Vagina (tissue), 2 donors: ENCODE measurements at regions not wholly inside any gene's neighbourhood (a gene's known extent, or its start where the extent isn't known, plus 50 kb on each side); places are given as distances from the start of the nearest gene placed in this dataset.

ENCODE experiments used
- DNase-seq, 2 donors: peaks; one replicate each; pipeline ENCODE4 v3.0.0-alpha.2; 2017; ENCODE audit errors: extremely low spot score in 2 of 2
- H3K27ac ChIP-seq: fragments of 200-600 bp; sonication (generic); one replicate; pipeline ENCODE4 v1.5.1; 2019
- H3K27me3 ChIP-seq: fragments of 200-600 bp; sonication (generic); one replicate; pipeline ENCODE4 v1.5.1; 2019
- H3K36me3 ChIP-seq, 2 donors: fragments of 200-600 bp; sonication (generic); one replicate each; pipeline ENCODE4 v1.5.1; 2017 to 2019
- H3K4me1 ChIP-seq: fragments of 200-600 bp; sonication (generic); one replicate; pipeline ENCODE4 v1.5.1; 2019
- H3K4me3 ChIP-seq, 2 donors: fragments of 200-600 bp; sonication (generic); 1 replicate in 1 of 2; 2 replicates in 1 of 2; pipeline ENCODE4 v1.5.1; 2016 to 2019
- H3K9me3 ChIP-seq: fragments of 200-600 bp; sonication (generic); one replicate; pipeline ENCODE4 v1.5.1; 2019
- POLR2A ChIP-seq, 2 donors: fragments of 450-650 bp; IDR thresholded peaks; one replicate each; pipeline ENCODE4 v1.6.1; 2017; ENCODE audit warnings: antibody characterized with exemption in 2 of 2, mild to moderate bottlenecking in 2 of 2, moderate library complexity in 2 of 2
- POLR2AphosphoS5 ChIP-seq, 2 donors: sonication (generic); formaldehyde crosslinking; IDR thresholded peaks; one replicate each; pipeline ENCODE4 v1.9.0; 2017; ENCODE audit warnings: antibody characterized with exemption in 2 of 2, mild to moderate bottlenecking in 2 of 2, low read depth in 1 of 2; ENCODE audit not compliant: insufficient read depth in 1 of 2
- intact Hi-C: fragments of 100-400 bp; cut with DNase I; formaldehyde crosslinking; loops from one replicate; pipeline ENCODE4 v1.15.1; 2023
- TF ChIP-seq, protein P1 (sequence below), 3 experiments: fragments of 450-650 bp in 2 of 3; fragments of 200-600 bp in 1 of 3; sonication (generic) in 1 of 3; IDR thresholded peaks; one replicate each; pipeline ENCODE4 v1.5.1; 2017 to 2019; ENCODE audit warnings: antibody characterized with exemption in 3 of 3, mild to moderate bottlenecking in 2 of 3, moderate library complexity in 2 of 3

DNA sequence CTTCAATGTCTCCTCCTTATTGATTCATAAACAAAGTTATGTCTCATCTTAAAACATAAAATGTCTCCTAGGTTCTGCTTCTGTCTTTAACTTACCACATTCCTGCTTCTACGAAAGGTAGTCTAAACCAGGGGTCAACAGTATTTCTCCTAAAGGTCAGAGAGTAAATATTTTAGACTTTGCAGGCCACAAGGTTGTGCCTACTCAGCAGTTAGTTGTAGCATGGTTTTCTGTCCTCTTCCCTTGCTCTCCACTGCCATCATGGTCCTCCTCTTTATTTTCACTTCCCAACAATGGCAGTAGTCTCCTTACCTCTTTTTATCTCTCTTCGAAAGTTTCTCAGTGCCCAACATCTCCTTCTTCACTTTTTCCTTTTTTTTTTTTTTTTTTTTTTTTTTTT is 68.3 kb upstream of the LRP1B start:
- intact Hi-C loops = no loop called here
- Histone ChIP-seq H3K9me3 (no peaks in the 10 kb centered on the region), H3K27ac (no peak overlapping the region), H3K27me3 (no peaks in the 10 kb centered on the region), H3K4me1 (no peaks in the 10 kb centered on the region), H3K4me3 (no peak overlapping the region), H3K36me3 (no peaks in the 10 kb centered on the region)
- no peak for DNase-seq
- no peak for TF ChIP-seq POLR2A (IDR thresholded peaks at IDR 0.05)
- TF ChIP-seq, protein P1, sequence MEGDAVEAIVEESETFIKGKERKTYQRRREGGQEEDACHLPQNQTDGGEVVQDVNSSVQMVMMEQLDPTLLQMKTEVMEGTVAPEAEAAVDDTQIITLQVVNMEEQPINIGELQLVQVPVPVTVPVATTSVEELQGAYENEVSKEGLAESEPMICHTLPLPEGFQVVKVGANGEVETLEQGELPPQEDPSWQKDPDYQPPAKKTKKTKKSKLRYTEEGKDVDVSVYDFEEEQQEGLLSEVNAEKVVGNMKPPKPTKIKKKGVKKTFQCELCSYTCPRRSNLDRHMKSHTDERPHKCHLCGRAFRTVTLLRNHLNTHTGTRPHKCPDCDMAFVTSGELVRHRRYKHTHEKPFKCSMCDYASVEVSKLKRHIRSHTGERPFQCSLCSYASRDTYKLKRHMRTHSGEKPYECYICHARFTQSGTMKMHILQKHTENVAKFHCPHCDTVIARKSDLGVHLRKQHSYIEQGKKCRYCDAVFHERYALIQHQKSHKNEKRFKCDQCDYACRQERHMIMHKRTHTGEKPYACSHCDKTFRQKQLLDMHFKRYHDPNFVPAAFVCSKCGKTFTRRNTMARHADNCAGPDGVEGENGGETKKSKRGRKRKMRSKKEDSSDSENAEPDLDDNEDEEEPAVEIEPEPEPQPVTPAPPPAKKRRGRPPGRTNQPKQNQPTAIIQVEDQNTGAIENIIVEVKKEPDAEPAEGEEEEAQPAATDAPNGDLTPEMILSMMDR (IDR thresholded peaks at IDR 0.05) = no peak
- TF ChIP-seq POLR2AphosphoS5 (IDR thresholded peaks at IDR 0.05; ENCODE audit: insufficient read depth in 1 of 2, low read depth in 1 of 2) = no peak

- intact Hi-C loops = no loop called here
- no peak for DNase-seq
- H3K4me1 ChIP-seq = no peaks in the 10 kb centered on the region
- no peaks in the 10 kb centered on the region for H3K36me3 ChIP-seq
- TF ChIP-seq, protein P1 (IDR thresholded peaks at IDR 0.05) = no peak
- TF ChIP-seq POLR2AphosphoS5 (IDR thresholded peaks at IDR 0.05; ENCODE audit: insufficient read depth in 1 of 2, low read depth in 1 of 2) = no peak
- TF ChIP-seq POLR2A (IDR thresholded peaks at IDR 0.05) = no peak
- no peaks in the 10 kb centered on the region for H3K9me3 ChIP-seq
- no peak overlapping the region for H3K27ac ChIP-seq
- H3K27me3 ChIP-seq = no peaks in the 10 kb centered on the region
- no peak overlapping the region for H3K4me3 ChIP-seq
These were observed 60.0 kb upstream of the LRP1B start for GRCh38 chr2:142190805-142191204.

DNA sequence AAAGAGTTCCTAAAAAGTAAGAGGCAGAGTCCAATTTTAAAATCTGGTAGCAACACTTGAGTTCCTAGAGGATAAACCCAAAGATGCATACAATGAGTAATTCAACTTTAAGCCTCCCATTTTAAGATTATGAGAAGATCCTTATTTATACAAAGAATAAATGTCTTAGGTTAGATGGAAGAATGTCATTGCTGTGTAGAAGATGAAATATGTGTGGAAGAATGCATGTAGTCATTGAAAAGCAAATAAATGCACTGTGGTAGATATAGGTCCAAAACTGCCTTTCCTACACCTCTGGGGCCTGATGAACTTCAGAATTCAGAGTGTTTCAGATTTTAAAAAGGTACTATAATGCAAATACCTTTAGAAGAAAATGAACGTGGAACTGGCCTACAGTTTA is 58.7 kb upstream of the LRP1B start:
- TF ChIP-seq POLR2AphosphoS5 (IDR thresholded peaks at IDR 0.05; ENCODE audit: insufficient read depth in 1 of 2, low read depth in 1 of 2) (no peak), POLR2A (IDR thresholded peaks at IDR 0.05) (no peak)
- TF ChIP-seq, protein P1 (IDR thresholded peaks at IDR 0.05) = no peak
- H3K4me1 ChIP-seq = no peaks in the 10 kb centered on the region
- H3K9me3 ChIP-seq = no peaks in the 10 kb centered on the region
- intact Hi-C loops = no loop called here
- no peak overlapping the region for H3K27ac ChIP-seq
- no peaks in the 10 kb centered on the region for H3K27me3 ChIP-seq
- DNase-seq = no peak
- H3K4me3 ChIP-seq = no peak overlapping the region
- H3K36me3 ChIP-seq = no peaks in the 10 kb centered on the region

DNA sequence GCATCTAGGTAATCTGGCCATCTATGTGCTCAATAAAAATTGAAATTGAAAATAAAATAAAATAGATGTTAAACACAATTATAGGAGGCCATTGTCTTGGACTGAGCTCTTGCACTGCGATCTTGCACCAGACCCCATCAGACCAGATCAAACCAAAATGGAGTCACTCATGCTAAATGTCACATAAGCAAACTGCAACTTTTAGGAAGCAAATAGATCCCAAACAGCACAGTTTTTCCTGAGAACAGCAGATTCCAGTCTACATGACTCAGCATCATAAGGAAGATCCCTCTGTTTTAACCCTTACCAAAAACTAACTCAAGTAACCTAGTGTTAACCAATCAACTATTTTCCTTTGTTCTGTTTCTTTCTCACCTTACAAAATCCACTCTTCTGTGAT is 57.7 kb upstream of the LRP1B start:
- no peak overlapping the region for H3K27ac ChIP-seq
- no peaks in the 10 kb centered on the region for H3K9me3 ChIP-seq
- H3K4me3 ChIP-seq = no peak overlapping the region
- H3K4me1 ChIP-seq = no peaks in the 10 kb centered on the region
- no peaks in the 10 kb centered on the region for H3K27me3 ChIP-seq
- DNase-seq = no peak
- TF ChIP-seq POLR2AphosphoS5 (IDR thresholded peaks at IDR 0.05; ENCODE audit: insufficient read depth in 1 of 2, low read depth in 1 of 2) (no peak), POLR2A (IDR thresholded peaks at IDR 0.05) (no peak)
- TF ChIP-seq, protein P1 (IDR thresholded peaks at IDR 0.05) = no peak
- intact Hi-C loops = no loop called here
- no peaks in the 10 kb centered on the region for H3K36me3 ChIP-seq

GRCh38 chr2:142180820-142181533 is 50.2 kb upstream of the LRP1B start:
- no peak overlapping the region for H3K4me3 ChIP-seq
- no peaks in the 10 kb centered on the region for H3K27me3 ChIP-seq
- no peaks in the 10 kb centered on the region for H3K9me3 ChIP-seq
- no peak overlapping the region for H3K27ac ChIP-seq
- H3K36me3 ChIP-seq = no peaks in the 10 kb centered on the region
- DNase-seq = no peak
- H3K4me1 ChIP-seq = no peaks in the 10 kb centered on the region
- TF ChIP-seq POLR2A (IDR thresholded peaks at IDR 0.05) (no peak), POLR2AphosphoS5 (IDR thresholded peaks at IDR 0.05; ENCODE audit: insufficient read depth in 1 of 2, low read depth in 1 of 2) (no peak)
- TF ChIP-seq, protein P1 (IDR thresholded peaks at IDR 0.05) = no peak
- intact Hi-C loops = no loop called here
